H9 (cell line): ENCODE measurements at regions not wholly inside any gene's neighbourhood (a gene's known extent, or its start where the extent isn't known, plus 50 kb on each side); places are given as distances from the start of the nearest gene placed in this dataset.
A peak's percentile ranks its signal among the peaks of the same experiment; 100 is the strongest.

ENCODE experiments used
- DNase-seq: peaks from one replicate; pipeline ENCODE4 v3.0.0-alpha.2; 2017
- H2AFZ ChIP-seq: one replicate; pipeline ENCODE4 v1.6.1; 2013; ENCODE audit warnings: mild to moderate bottlenecking, low read length, control low read depth, moderate library complexity
- H2AK5ac ChIP-seq: 2 replicates; pipeline ENCODE4 v1.6.1; 2013; ENCODE audit warnings: low read length, control low read depth, mixed read lengths; ENCODE audit not compliant: insufficient read length
- H2BK120ac ChIP-seq: one replicate; pipeline ENCODE4 v1.6.1; 2013; ENCODE audit warnings: low read depth, mild to moderate bottlenecking, low read length, control low read depth, inconsistent platforms; ENCODE audit not compliant: poor library complexity, severe bottlenecking
- H2BK12ac ChIP-seq: 2 replicates; pipeline ENCODE4 v1.6.1; 2013; ENCODE audit warnings: low read length, control low read depth, mixed read lengths, low read depth; ENCODE audit not compliant: insufficient read length
- H2BK15ac ChIP-seq: 2 replicates; pipeline ENCODE4 v1.6.1; 2013; ENCODE audit warnings: low read depth, low read length, control low read depth
- H2BK20ac ChIP-seq: one replicate; pipeline ENCODE4 v1.6.1; 2013; ENCODE audit warnings: low read depth, mild to moderate bottlenecking, low read length, control low read depth, inconsistent platforms; ENCODE audit not compliant: poor library complexity, severe bottlenecking
- H2BK5ac ChIP-seq: 2 replicates; pipeline ENCODE4 v1.6.1; 2013; ENCODE audit warnings: low read length, control low read depth, mixed read lengths; ENCODE audit not compliant: insufficient read length
- H3K14ac ChIP-seq: 2 replicates; pipeline ENCODE4 v1.6.1; 2013; ENCODE audit warnings: low read length, control low read depth; ENCODE audit not compliant: insufficient read depth
- H3K18ac ChIP-seq: 2 replicates; pipeline ENCODE4 v1.6.1; 2013; ENCODE audit warnings: low read depth, mild to moderate bottlenecking, mixed read lengths, low read length, control low read depth; ENCODE audit not compliant: insufficient read length
- H3K23ac ChIP-seq: 2 replicates; pipeline ENCODE4 v1.6.1; 2013; ENCODE audit warnings: low read length, control low read depth, mixed read lengths, low read depth; ENCODE audit not compliant: insufficient read length
- H3K23me2 ChIP-seq: 2 replicates; pipeline ENCODE4 v1.6.1; 2013; ENCODE audit warnings: low read depth, mild to moderate bottlenecking, mixed read lengths, low read length, control low read depth; ENCODE audit not compliant: insufficient read length, poor library complexity, severe bottlenecking
- H3K27ac ChIP-seq: 2 replicates; pipeline ENCODE4 v1.5.1; 2013; ENCODE audit warnings: low read length, control low read depth, mixed read lengths, low read depth; ENCODE audit not compliant: insufficient read length
- H3K27me3 ChIP-seq: 2 replicates; pipeline ENCODE4 v1.6.1; 2013; ENCODE audit warnings: low read length, control low read depth, inconsistent platforms; ENCODE audit not compliant: insufficient read depth
- H3K4ac ChIP-seq: 2 replicates; pipeline ENCODE4 v1.6.1; 2013; ENCODE audit warnings: low read depth, mild to moderate bottlenecking, control low read depth, inconsistent platforms, low read length, moderate library complexity
- H3K4me1 ChIP-seq: 2 replicates; pipeline ENCODE4 v1.6.1; 2013; ENCODE audit warnings: low read length, control low read depth, inconsistent platforms; ENCODE audit not compliant: insufficient read depth
- H3K4me2 ChIP-seq: 2 replicates; pipeline ENCODE4 v1.6.1; 2013; ENCODE audit warnings: low read length, control low read depth, mixed read lengths; ENCODE audit not compliant: insufficient read length, insufficient read depth
- H3K56ac ChIP-seq: 2 replicates; pipeline ENCODE4 v1.6.1; 2013; ENCODE audit warnings: low read depth, mild to moderate bottlenecking, mixed read lengths, low read length, control low read depth; ENCODE audit not compliant: insufficient read length
- H3K79me1 ChIP-seq: 2 replicates; pipeline ENCODE4 v1.6.1; 2013; ENCODE audit warnings: low read depth, mild to moderate bottlenecking, moderate library complexity, low read length, control low read depth, inconsistent platforms; ENCODE audit not compliant: insufficient read depth, poor library complexity, severe bottlenecking
- H3K79me2 ChIP-seq: 2 replicates; pipeline ENCODE4 v1.6.1; 2013; ENCODE audit warnings: low read length, control low read depth, inconsistent platforms; ENCODE audit not compliant: insufficient read depth
- H3K9ac ChIP-seq: 2 replicates; pipeline ENCODE4 v1.6.1; 2013; ENCODE audit warnings: low read length, control low read depth, mixed read lengths; ENCODE audit not compliant: insufficient read length; ENCODE audit errors: extremely low read depth
- H3K9me3 ChIP-seq: one replicate; pipeline ENCODE4 v1.6.1; 2013; ENCODE audit warnings: low read depth, low read length, inconsistent platforms; ENCODE audit not compliant: control insufficient read depth
- H3T11ph ChIP-seq: one replicate; pipeline ENCODE4 v1.6.1; 2013; ENCODE audit warnings: mild to moderate bottlenecking, low read length, control low read depth, inconsistent platforms
- H4K20me1 ChIP-seq: one replicate; pipeline ENCODE4 v1.6.1; 2013; ENCODE audit not compliant: control insufficient read depth, insufficient read length, insufficient read depth
- H4K5ac ChIP-seq: 2 replicates; pipeline ENCODE4 v1.6.1; 2013; ENCODE audit warnings: low read depth, mild to moderate bottlenecking, mixed read lengths, low read length, control low read depth; ENCODE audit not compliant: insufficient read length
- H4K8ac ChIP-seq: replicated peaks from 2 replicates; pipeline ENCODE4 v1.6.1; 2013; ENCODE audit warnings: low read length, control low read depth, mixed read lengths, low read depth; ENCODE audit not compliant: insufficient read length
- H4K91ac ChIP-seq: 2 replicates; pipeline ENCODE4 v1.6.1; 2013; ENCODE audit warnings: low read depth, mild to moderate bottlenecking, moderate library complexity, mixed read lengths, low read length, control low read depth; ENCODE audit not compliant: insufficient read length
- H3K27ac Mint-ChIP-seq, 3 experiments: 2 replicates in 2 of 3; 3 replicates in 1 of 3; pipeline ENCODE4 v1.8.0; 2020 to 2021; ENCODE audit warnings: mixed read lengths in 3 of 3, mild to moderate bottlenecking in 1 of 3, moderate library complexity in 1 of 3
- H3K27me3 Mint-ChIP-seq: 2 replicates; pipeline ENCODE4 v1.8.0; 2021; ENCODE audit warnings: low read depth, mild to moderate bottlenecking, moderate library complexity, mixed read lengths
- H3K36me3 Mint-ChIP-seq, 3 experiments: 2 replicates in 2 of 3; 3 replicates in 1 of 3; pipeline ENCODE4 v1.8.0; 2020 to 2021; ENCODE audit warnings: low read depth in 3 of 3, mixed read lengths in 3 of 3; ENCODE audit not compliant: insufficient read depth in 1 of 3
- H3K4me1 Mint-ChIP-seq, 2 experiments: 2 replicates each; pipeline ENCODE4 v1.8.0; 2020; ENCODE audit warnings: mixed read lengths in 2 of 2
- H3K4me3 Mint-ChIP-seq, 2 experiments: 2 replicates in 1 of 2; 3 replicates in 1 of 2; pipeline ENCODE4 v1.8.0; 2020 to 2021; ENCODE audit warnings: mild to moderate bottlenecking in 2 of 2, mixed read lengths in 2 of 2, moderate library complexity in 1 of 2
- H3K9me3 Mint-ChIP-seq, 2 experiments: 2 replicates in 1 of 2; 3 replicates in 1 of 2; pipeline ENCODE4 v1.8.0; 2020; ENCODE audit warnings: mild to moderate bottlenecking in 2 of 2, mixed read lengths in 2 of 2, moderate library complexity in 1 of 2
- CTCF ChIP-seq: fragments of 200-600 bp; sonication (generic); conservative IDR thresholded peaks from 3 replicates; pipeline ENCODE4 v1.8.0; 2021; ENCODE audit warnings: antibody characterized with exemption, mild to moderate bottlenecking
- WGBS: extraction: QIAGEN DNeasy Blood & Tissue Kit; methylation state at CpG from one replicate; pipeline ENCODE4 v1.1.7; 2013; ENCODE audit warnings: missing lambda C conversion rate, low lambda C conversion rate, mixed read lengths; ENCODE audit not compliant: insufficient read length; ENCODE audit errors: extremely low coverage; 5-methylcytosine and 5-hydroxymethylcytosine counted together

GRCh38 chr17:14699574-14700185 is 398.8 kb downstream of the HS3ST3B1 start:
- Histone ChIP-seq H2BK15ac (no peak overlapping the region), H2BK120ac (no peak overlapping the region), H2BK20ac (no peak overlapping the region), H3K9ac (no peak overlapping the region), H3K14ac (no peak overlapping the region; the same call in 1 of the 2 replicates), H3K79me1 (no peaks in the 10 kb centered on the region), H3K56ac (no peak overlapping the region), H3T11ph (no peak overlapping the region), H3K4me1 (no peaks in the 10 kb centered on the region; the same call in 1 of the 2 replicates), H3K9me3 (no peaks in the 10 kb centered on the region), H4K91ac (no peak overlapping the region), H2AFZ (no peak overlapping the region), H4K8ac (no peak overlapping the region), H2BK5ac (no peak overlapping the region), H3K23ac (no peak overlapping the region), H3K79me2 (no peaks in the 10 kb centered on the region), H4K5ac (no peak overlapping the region), H3K23me2 (no peaks in the 10 kb centered on the region), H3K27ac (no peak overlapping the region), H2AK5ac (no peak overlapping the region), H3K4ac (no peak overlapping the region), H4K20me1 (no peaks in the 10 kb centered on the region), H3K4me2 (no peak overlapping the region), H3K27me3 (no peaks in the 10 kb centered on the region; the same call in 1 of the 2 replicates), H3K18ac (no peak overlapping the region), H2BK12ac (no peak overlapping the region)
- Mint-ChIP-seq H3K27me3 (peaks cover 3% of the 10 kb centered on the region; the same call in 1 of the 2 replicates), H3K4me1 (peaks cover 29% of the 10 kb centered on the region in 2 experiments), H3K36me3 (peaks cover 0 to 5% (median 0%) of the 10 kb centered on the region in 3 experiments; a peak in 1 of 7 replicates), H3K4me3 (no peak overlapping the region; a peak in 1 of 5 replicates), H3K27ac (0 out of 7 replicates have a peak overlapping the region, but pooled peaks of 1 of the 3 experiments have one; percentile 19), H3K9me3 (no peaks in the 10 kb centered on the region)
- WGBS, result no CpG with 5 or more reads among the region's 1 CpG
- no peak for DNase-seq
- no peak for TF ChIP-seq CTCF
